K562 (cell line): ENCODE measurements at regions not wholly inside any gene's neighbourhood (a gene's known extent, or its start where the extent isn't known, plus 50 kb on each side); places are given as distances from the start of the nearest gene placed in this dataset.

ENCODE experiments used
- ATAC-seq: fragments of 200-7000 bp; cut with Tn5 transposase; 3 replicates; pipeline ENCODE4 v1.9.1; 2020; ENCODE audit warnings: moderate library complexity
- BruUV-seq: library from RNA; stranded (reverse); fragments of 400-500 nt; replicated peaks from 2 replicates; lab custom pipeline; 2021; lab: Mats Ljungman, UMichigan
- CTCF ChIA-PET: fragments of 300-600 bp; formaldehyde crosslinking; extraction: SDS; loops from one replicate; lab custom pipeline; 2021; ENCODE audit warnings: low intra/inter-chr PET ratio; lab: Yijun Ruan, JAX
- POLR2A ChIA-PET: fragments of 300-600, 350-650 bp; sonication (Branson Sonifier 250); formaldehyde crosslinking; extraction: SDS; loops from one replicate; lab custom pipeline; 2021; ENCODE audit warnings: antibody characterized with exemption, inconsistent platforms; lab: Yijun Ruan, JAX
- DNase-seq, 4 experiments: peaks; one replicate each; pipeline versions ENCODE4 v3.0.0 to v3.0.0-alpha.2; 2011 to 2018; ENCODE audit warnings: low spot score in 3 of 4, mixed read lengths in 3 of 4; ENCODE audit errors: extremely low read depth in 1 of 4
- FAIRE-seq: peaks from 2 replicates; lab custom pipeline; 2011; peaks lifted over from hg19 to GRCh38; lab: Jason Lieb, UNC
- H2AFZ ChIP-seq: 2 replicates; pipeline ENCODE4 v1.6.0; 2011; ENCODE audit warnings: low read depth, low read length, control low read depth, inconsistent platforms
- H3K27ac ChIP-seq: fragments of 200-600 bp; 3 replicates; pipeline ENCODE4 v1.8.0; 2011; ENCODE audit warnings: low read depth, mild to moderate bottlenecking, control low read depth, inconsistent platforms, low read length, moderate library complexity, mixed read lengths; ENCODE audit errors: extremely low read depth
- H3K27me3 ChIP-seq, 2 experiments: fragments of 300-600 bp in 1 of 2; 2 replicates in 1 of 2; 3 replicates in 1 of 2; pipeline versions ENCODE4 v1.6.0 to v1.8.0; 2011; ENCODE audit warnings: inconsistent platforms in 2 of 2, low read length in 2 of 2, mild to moderate bottlenecking in 1 of 2, mixed read lengths in 1 of 2, moderate library complexity in 1 of 2; ENCODE audit not compliant: control insufficient read depth in 2 of 2, insufficient read depth in 2 of 2
- H3K36me3 ChIP-seq: fragments of 300-600 bp; 3 replicates; pipeline ENCODE4 v1.8.0; 2011; ENCODE audit warnings: mild to moderate bottlenecking, low read length, inconsistent platforms; ENCODE audit not compliant: control insufficient read depth, insufficient read depth
- H3K4me1 ChIP-seq, 2 experiments: fragments of 200-600 bp in 1 of 2; replicated peaks in 1 of 2; 2 replicates in 1 of 2; 3 replicates in 1 of 2; pipeline versions ENCODE4 v1.5.1 to v1.8.0; 2011; ENCODE audit warnings: inconsistent platforms in 2 of 2, low read length in 2 of 2, mild to moderate bottlenecking in 1 of 2, mixed read lengths in 1 of 2, moderate library complexity in 1 of 2; ENCODE audit not compliant: control insufficient read depth in 2 of 2, insufficient read depth in 2 of 2
- H3K4me2 ChIP-seq: 2 replicates; pipeline ENCODE4 v1.6.1; 2011; ENCODE audit warnings: low read length, control low read depth, inconsistent platforms, mixed read lengths; ENCODE audit not compliant: insufficient read depth
- H3K4me3 ChIP-seq: fragments of 200-600 bp; sonication (generic), shearing (Covaris generic); 2 replicates; pipeline ENCODE4 v1.5.1; 2016; ENCODE audit warnings: control low read depth, inconsistent platforms
- H3K79me2 ChIP-seq: fragments of 200-600 bp; 3 replicates; pipeline ENCODE4 v1.8.0; 2011; ENCODE audit warnings: low read length, inconsistent platforms; ENCODE audit not compliant: control insufficient read depth, insufficient read depth
- H3K9ac ChIP-seq, 2 experiments: 2 replicates each; pipeline versions ENCODE4 v1.6.0 to v1.6.1; 2011; ENCODE audit warnings: low read depth in 2 of 2, low read length in 2 of 2, control low read depth in 1 of 2, inconsistent platforms in 1 of 2, mild to moderate bottlenecking in 1 of 2, mixed read lengths in 1 of 2; ENCODE audit not compliant: insufficient read depth in 1 of 2
- H3K9me1 ChIP-seq: one replicate; pipeline ENCODE4 v1.6.0; 2011; ENCODE audit warnings: inconsistent platforms, mild to moderate bottlenecking, low read length, moderate library complexity; ENCODE audit not compliant: control insufficient read depth, insufficient read depth
- H3K9me3 ChIP-seq: replicated peaks from 2 replicates; pipeline ENCODE4 v1.5.1; 2011; ENCODE audit warnings: low read depth, low read length, inconsistent platforms; ENCODE audit not compliant: control insufficient read depth, insufficient read depth
- H4K20me1 ChIP-seq: replicated peaks from 2 replicates; pipeline ENCODE4 v1.6.1; 2011; ENCODE audit warnings: low read length, inconsistent platforms, mixed read lengths; ENCODE audit not compliant: control insufficient read depth, insufficient read depth
- CREM ChIP-seq: IDR thresholded peaks from 2 replicates; pipeline ENCODE4 v1.6.1; 2014; ENCODE audit warnings: antibody characterized with exemption, low read depth
- NCOA4 ChIP-seq: fragments of 450-650 bp; IDR thresholded peaks from 2 replicates; pipeline ENCODE4 v1.6.1; 2018; ENCODE audit warnings: mild to moderate bottlenecking; ENCODE audit not compliant: partially characterized antibody
- NFIC ChIP-seq: fragments of 450-650 bp; IDR thresholded peaks from 2 replicates; pipeline ENCODE4 v1.6.1; 2017; ENCODE audit warnings: mild to moderate bottlenecking, inconsistent platforms
- POLR3G ChIP-seq: IDR thresholded peaks from 2 replicates; pipeline ENCODE4 v1.6.1; 2011; ENCODE audit not compliant: insufficient read length, insufficient replicate concordance; ENCODE audit errors: extremely low read depth
- RAD51 ChIP-seq: fragments of 450-650 bp; IDR thresholded peaks from 2 replicates; pipeline ENCODE4 v1.7.1; 2016; ENCODE audit warnings: low read depth, mild to moderate bottlenecking, borderline replicate concordance
- SREBF2 ChIP-seq: sonication (generic); formaldehyde crosslinking; IDR thresholded peaks from 2 replicates; pipeline ENCODE4 v1.4.0; 2020; ENCODE audit warnings: mild to moderate bottlenecking, missing genetic modification reagents
- THRA ChIP-seq: fragments of 450-650 bp; IDR thresholded peaks from 2 replicates; pipeline ENCODE4 v1.6.1; 2017; ENCODE audit warnings: mild to moderate bottlenecking, moderate library complexity
- ZBTB7A ChIP-seq: IDR thresholded peaks from 2 replicates; pipeline ENCODE4 v1.6.1; 2011; ENCODE audit warnings: low read depth, mild to moderate bottlenecking, low read length, moderate library complexity, borderline replicate concordance; ENCODE audit not compliant: control insufficient read depth
- ZNF146 ChIP-seq: IDR thresholded peaks from one replicate; pipeline ENCODE4 v1.6.1; 2018; ENCODE audit warnings: missing compliant biosample characterization; ENCODE audit not compliant: unreplicated experiment
- ZNF232 ChIP-seq: sonication (generic); formaldehyde crosslinking; IDR thresholded peaks from 2 replicates; pipeline ENCODE4 v1.8.0; 2022; ENCODE audit warnings: mild to moderate bottlenecking, missing genetic modification reagents
- ZNF644 ChIP-seq: fragments of 200-800 bp; sonication (Bioruptor generic); IDR thresholded peaks from 2 replicates; pipeline ENCODE4 v1.6.1; 2016; ENCODE audit warnings: low read depth, missing genetic modification characterization, missing compliant biosample characterization
- WGBS: fragments of 100-300 bp; shearing (Covaris generic); methylation state at CpG from one replicate; pipeline ENCODE4 v1.1.6; 2016; ENCODE audit warnings: low coverage, mixed read lengths; ENCODE audit not compliant: insufficient coverage; ENCODE audit errors: missing lambda C conversion rate; 5-methylcytosine and 5-hydroxymethylcytosine counted together
- in situ Hi-C: fragments of 300-500 bp; cut with MboI; formaldehyde crosslinking; loops from 4 replicates; pipeline ENCODE4 v1.15.0; 2018; ENCODE audit warnings: inconsistent platforms, mixed read lengths
- intact Hi-C: fragments of 100-400 bp; cut with micrococcal nuclease; formaldehyde crosslinking; loops from 2 replicates; pipeline ENCODE4 v1.14.2; 2022
- TF ChIP-seq, protein P1 (sequence below): fragments of 250-450 bp; sonication (Bioruptor Pico); IDR thresholded peaks from 2 replicates; pipeline ENCODE4 v1.5.0; 2021; ENCODE audit warnings: mild to moderate bottlenecking, borderline replicate concordance
- TF ChIP-seq, protein P2 (sequence below): IDR thresholded peaks from 3 replicates; pipeline ENCODE4 v1.6.1; 2011; ENCODE audit warnings: borderline replicate concordance, mild to moderate bottlenecking, moderate library complexity; ENCODE audit not compliant: insufficient read length; ENCODE audit errors: extremely low read depth

GRCh38 chr2:105587637-105588036 is 157.1 kb upstream of the NCK2 start:
- no peaks in the 10 kb centered on the region for H3K36me3 ChIP-seq
- H3K79me2 ChIP-seq, result no peaks in the 10 kb centered on the region
- H3K9me1 ChIP-seq, result no peaks in the 10 kb centered on the region
- in situ Hi-C loops, result no loop called here
- POLR2A ChIA-PET, result interaction anchor here (1.2 kb wide), 1 partner anchor 13 kb away, joined by 5 read pairs; no protein-coding TSS in a partner anchor
- WGBS, result 87% methylated on average over 3 of the region's 3 CpGs
- no peak for DNase-seq
- H3K9me3 ChIP-seq, result no peaks in the 10 kb centered on the region; the same call in 1 of the 2 replicates
- no peak overlapping the region for H2AFZ ChIP-seq
- H3K4me1 ChIP-seq, result peaks cover 5 to 6% of the 10 kb centered on the region in 2 experiments; a peak in 4 of 5 replicates
- H3K9ac ChIP-seq, result no peak overlapping the region
- H4K20me1 ChIP-seq, result no peaks in the 10 kb centered on the region
- no peak overlapping the region for H3K4me2 ChIP-seq
- ATAC-seq, result no peak
- no peak for TF ChIP-seq CREM
- TF ChIP-seq ZNF644 (tag), result no peak
- no peak for TF ChIP-seq NFIC
- TF ChIP-seq, protein P1, sequence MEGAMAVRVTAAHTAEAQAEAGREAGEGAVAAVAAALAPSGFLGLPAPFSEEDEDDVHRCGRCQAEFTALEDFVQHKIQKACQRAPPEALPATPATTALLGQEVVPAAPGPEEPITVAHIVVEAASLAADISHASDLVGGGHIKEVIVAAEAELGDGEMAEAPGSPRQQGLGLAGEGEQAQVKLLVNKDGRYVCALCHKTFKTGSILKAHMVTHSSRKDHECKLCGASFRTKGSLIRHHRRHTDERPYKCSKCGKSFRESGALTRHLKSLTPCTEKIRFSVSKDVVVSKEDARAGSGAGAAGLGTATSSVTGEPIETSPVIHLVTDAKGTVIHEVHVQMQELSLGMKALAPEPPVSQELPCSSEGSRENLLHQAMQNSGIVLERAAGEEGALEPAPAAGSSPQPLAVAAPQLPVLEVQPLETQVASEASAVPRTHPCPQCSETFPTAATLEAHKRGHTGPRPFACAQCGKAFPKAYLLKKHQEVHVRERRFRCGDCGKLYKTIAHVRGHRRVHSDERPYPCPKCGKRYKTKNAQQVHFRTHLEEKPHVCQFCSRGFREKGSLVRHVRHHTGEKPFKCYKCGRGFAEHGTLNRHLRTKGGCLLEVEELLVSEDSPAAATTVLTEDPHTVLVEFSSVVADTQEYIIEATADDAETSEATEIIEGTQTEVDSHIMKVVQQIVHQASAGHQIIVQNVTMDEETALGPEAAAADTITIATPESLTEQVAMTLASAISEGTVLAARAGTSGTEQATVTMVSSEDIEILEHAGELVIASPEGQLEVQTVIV (CRISPR knock-in tag), result no peak
- TF ChIP-seq ZNF232 (CRISPR knock-in tag), result no peak
- TF ChIP-seq, protein P2, sequence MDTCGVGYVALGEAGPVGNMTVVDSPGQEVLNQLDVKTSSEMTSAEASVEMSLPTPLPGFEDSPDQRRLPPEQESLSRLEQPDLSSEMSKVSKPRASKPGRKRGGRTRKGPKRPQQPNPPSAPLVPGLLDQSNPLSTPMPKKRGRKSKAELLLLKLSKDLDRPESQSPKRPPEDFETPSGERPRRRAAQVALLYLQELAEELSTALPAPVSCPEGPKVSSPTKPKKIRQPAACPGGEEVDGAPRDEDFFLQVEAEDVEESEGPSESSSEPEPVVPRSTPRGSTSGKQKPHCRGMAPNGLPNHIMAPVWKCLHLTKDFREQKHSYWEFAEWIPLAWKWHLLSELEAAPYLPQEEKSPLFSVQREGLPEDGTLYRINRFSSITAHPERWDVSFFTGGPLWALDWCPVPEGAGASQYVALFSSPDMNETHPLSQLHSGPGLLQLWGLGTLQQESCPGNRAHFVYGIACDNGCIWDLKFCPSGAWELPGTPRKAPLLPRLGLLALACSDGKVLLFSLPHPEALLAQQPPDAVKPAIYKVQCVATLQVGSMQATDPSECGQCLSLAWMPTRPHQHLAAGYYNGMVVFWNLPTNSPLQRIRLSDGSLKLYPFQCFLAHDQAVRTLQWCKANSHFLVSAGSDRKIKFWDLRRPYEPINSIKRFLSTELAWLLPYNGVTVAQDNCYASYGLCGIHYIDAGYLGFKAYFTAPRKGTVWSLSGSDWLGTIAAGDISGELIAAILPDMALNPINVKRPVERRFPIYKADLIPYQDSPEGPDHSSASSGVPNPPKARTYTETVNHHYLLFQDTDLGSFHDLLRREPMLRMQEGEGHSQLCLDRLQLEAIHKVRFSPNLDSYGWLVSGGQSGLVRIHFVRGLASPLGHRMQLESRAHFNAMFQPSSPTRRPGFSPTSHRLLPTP, result no peak
- TF ChIP-seq NCOA4, result no peak
- TF ChIP-seq THRA, result no peak
- TF ChIP-seq RAD51, result no peak
- TF ChIP-seq SREBF2 (CRISPR knock-in tag), result no peak
- TF ChIP-seq ZBTB7A, result no peak
- TF ChIP-seq ZNF146 (CRISPR knock-in tag), result no peak
- TF ChIP-seq POLR3G, result no peak
- no peak overlapping the region for H3K4me3 ChIP-seq
- FAIRE-seq, result no peak
- CTCF ChIA-PET, result no interaction called here
- H3K27ac ChIP-seq, result no peak overlapping the region
- intact Hi-C loops, result no loop called here
- no peaks in the 10 kb centered on the region for H3K27me3 ChIP-seq
- BruUV-seq, result no TSS peak
